ENCODE measurements at regions not wholly inside any gene's neighbourhood (a gene's known extent, or its start where the extent isn't known, plus 50 kb on each side); places are given as distances from the start of the nearest gene placed in this dataset.

- TF ChIP-seq TCF12 (IDR thresholded peaks at IDR 0.05; ENCODE audit: low read depth) (no peak), EP300 (IDR thresholded peaks at IDR 0.05; ENCODE audit: borderline replicate concordance) (no peak), YY1 (IDR thresholded peaks at IDR 0.05; ENCODE audit: low read depth) (no peak), CREB1 (IDR thresholded peaks at IDR 0.05; ENCODE audit: low read depth) (no peak), FOXM1 (IDR thresholded peaks at IDR 0.05; ENCODE audit: borderline replicate concordance, low read depth) (no peak)
Observed at GRCh38 chr4:45527160-45527559, 596.7 kb downstream of the GABRG1 start.

DNA sequence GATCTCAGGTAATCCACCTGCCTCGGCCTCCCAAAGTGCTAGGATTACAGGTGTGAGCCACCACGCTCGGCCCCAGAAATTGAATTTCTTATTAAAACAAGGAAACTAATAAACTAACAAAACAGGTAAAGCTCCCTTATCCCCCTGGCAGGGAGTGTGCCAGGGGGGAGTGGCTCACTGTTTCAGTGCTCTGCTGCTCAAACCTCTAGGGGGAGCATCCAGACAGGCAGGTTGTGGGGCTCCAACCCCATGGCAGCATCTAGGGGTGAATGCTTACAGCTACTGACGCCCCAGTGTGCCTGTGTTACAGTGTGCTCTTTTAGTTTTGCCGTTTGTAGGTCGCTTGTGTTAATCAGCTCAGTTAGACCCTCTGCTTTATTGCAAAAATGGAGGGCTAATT, 605.0 kb downstream of the GABRG1 start:
- TF ChIP-seq NFIC (IDR thresholded peaks at IDR 0.05) (no peak), RAD21 (IDR thresholded peaks at IDR 0.05; ENCODE audit: low read depth) (0 out of 2 replicates have a peak, but pooled peaks have one; percentile 12)

GRCh38 chr4:45502471-45502870, 621.4 kb downstream of the GABRG1 start:
- TF ChIP-seq NFIC (IDR thresholded peaks at IDR 0.05) (no peak), RAD21 (IDR thresholded peaks at IDR 0.05; ENCODE audit: low read depth) (no peak), REST (IDR thresholded peaks at IDR 0.05; ENCODE audit: low read depth) (no peak), EP300 (IDR thresholded peaks at IDR 0.05; ENCODE audit: borderline replicate concordance) (no peak), TEAD4 (IDR thresholded peaks at IDR 0.05) (no peak), ZBTB7A (IDR thresholded peaks at IDR 0.05; ENCODE audit: low read depth) (no peak)

- TF ChIP-seq REST (IDR thresholded peaks at IDR 0.05; ENCODE audit: low read depth) (no peak), ZBTB7A (IDR thresholded peaks at IDR 0.05; ENCODE audit: low read depth) (no peak), EGR1 (IDR thresholded peaks at IDR 0.05) (no peak), MAX (IDR thresholded peaks at IDR 0.05) (no peak), CEBPB (IDR thresholded peaks at IDR 0.05) (no peak), CREB1 (IDR thresholded peaks at IDR 0.05; ENCODE audit: low read depth) (no peak), TAF1 (IDR thresholded peaks at IDR 0.05; ENCODE audit: low read depth) (no peak), EP300 (IDR thresholded peaks at IDR 0.05; ENCODE audit: borderline replicate concordance) (no peak), RAD21 (IDR thresholded peaks at IDR 0.05; ENCODE audit: low read depth) (no peak), YY1 (IDR thresholded peaks at IDR 0.05; ENCODE audit: low read depth) (no peak)
Observed at GRCh38 chr4:45484740-45485139, 639.1 kb downstream of the GABRG1 start.

DNA sequence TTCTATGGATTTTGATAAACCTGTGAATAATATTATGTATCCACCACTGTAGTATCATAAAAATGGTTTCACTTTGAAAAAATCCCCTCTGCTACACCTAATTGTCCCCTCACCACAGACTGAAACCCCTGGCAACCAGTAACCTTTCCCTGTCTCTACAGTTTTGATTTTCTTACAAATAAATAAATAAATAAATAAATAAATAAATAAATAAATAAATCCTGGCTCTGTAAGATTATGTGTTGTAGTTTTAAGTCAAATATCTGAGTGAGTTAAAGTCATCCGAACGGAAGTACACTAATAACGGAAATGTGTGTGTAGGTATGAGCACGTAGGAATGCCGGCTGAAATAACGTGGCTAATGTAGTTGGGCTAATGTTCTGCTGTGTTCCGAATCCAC, 641.5 kb downstream of the GABRG1 start:
- no peak for TF ChIP-seq CREB1 (IDR thresholded peaks at IDR 0.05; ENCODE audit: low read depth)
- TF ChIP-seq RAD21 (IDR thresholded peaks at IDR 0.05; ENCODE audit: low read depth): no peak
- TF ChIP-seq EGR1 (IDR thresholded peaks at IDR 0.05): no peak

DNA sequence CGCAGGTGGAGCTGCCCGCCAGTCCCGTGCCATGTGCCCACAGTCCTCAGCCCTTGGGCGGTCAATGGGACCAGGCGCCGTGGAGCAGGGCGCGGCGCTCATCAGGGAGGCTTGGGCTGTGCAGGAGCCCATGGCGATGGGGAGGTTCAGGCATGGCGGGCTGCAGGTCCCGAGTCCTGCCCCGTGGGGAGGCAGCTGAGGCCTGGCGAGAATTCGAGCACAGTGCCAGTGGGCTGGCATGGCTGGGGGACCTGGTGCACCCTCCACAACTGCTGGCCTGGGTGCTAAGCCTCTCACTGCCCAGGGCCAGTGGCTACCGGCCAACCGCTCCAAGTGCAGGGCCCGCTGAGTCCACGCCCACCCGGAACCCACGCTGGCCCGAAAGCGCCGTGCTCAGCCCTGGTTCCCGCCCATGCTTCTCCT, 646.5 kb downstream of the GABRG1 start:
- TF ChIP-seq EGR1 (IDR thresholded peaks at IDR 0.05): no peak
- TF ChIP-seq FOXM1 (IDR thresholded peaks at IDR 0.05; ENCODE audit: borderline replicate concordance, low read depth): no peak
- no peak for TF ChIP-seq REST (IDR thresholded peaks at IDR 0.05; ENCODE audit: low read depth)
- no peak for TF ChIP-seq NFIC (IDR thresholded peaks at IDR 0.05)
- no peak for TF ChIP-seq YY1 (IDR thresholded peaks at IDR 0.05; ENCODE audit: low read depth)
- no peak for TF ChIP-seq TAF1 (IDR thresholded peaks at IDR 0.05; ENCODE audit: low read depth)
- TF ChIP-seq RAD21 (IDR thresholded peaks at IDR 0.05; ENCODE audit: low read depth): no peak
- no peak for TF ChIP-seq TCF12 (IDR thresholded peaks at IDR 0.05; ENCODE audit: low read depth)
- no peak for TF ChIP-seq CEBPB (IDR thresholded peaks at IDR 0.05)
- TF ChIP-seq EP300 (IDR thresholded peaks at IDR 0.05; ENCODE audit: borderline replicate concordance): no peak
- TF ChIP-seq CREB1 (IDR thresholded peaks at IDR 0.05; ENCODE audit: low read depth): no peak
- TF ChIP-seq MAX (IDR thresholded peaks at IDR 0.05): no peak
- no peak for TF ChIP-seq ZBTB7A (IDR thresholded peaks at IDR 0.05; ENCODE audit: low read depth)
- no peak for TF ChIP-seq USF1 (IDR thresholded peaks at IDR 0.05)
- TF ChIP-seq TEAD4 (IDR thresholded peaks at IDR 0.05): no peak

Measured in Ishikawa (cell line).